PC-9 (cell line): ENCODE measurements at regions not wholly inside any gene's neighbourhood (a gene's known extent, or its start where the extent isn't known, plus 50 kb on each side); places are given as distances from the start of the nearest gene placed in this dataset.

Source experiments
- BruUV-seq: library from RNA; stranded (reverse); fragments of 400-500 nt; replicated peaks from 2 replicates; lab custom pipeline; 2021; lab: Mats Ljungman, UMichigan
- CTCF ChIA-PET: fragments of 300-600 bp; sonication (Branson Sonifier 250); formaldehyde crosslinking; loops from one replicate; lab custom pipeline; 2022; ENCODE audit warnings: antibody characterized with exemption; lab: Charles Lee
- POLR2A ChIA-PET: fragments of 300-600 bp; sonication (Branson Sonifier 250); formaldehyde crosslinking; loops from one replicate; lab custom pipeline; 2022; ENCODE audit warnings: antibody characterized with exemption; ENCODE audit not compliant: unreplicated experiment; lab: Charles Lee
- DNase-seq, 2 experiments: peaks; one replicate each; pipeline versions ENCODE4 v3.0.0 to v3.0.0-alpha.2; 2015 to 2022; ENCODE audit warnings: mixed read lengths in 1 of 2
- H2AFZ ChIP-seq: fragments of 200-600 bp; sonication (generic); 2 replicates; pipeline ENCODE4 v1.8.1; 2017; ENCODE audit warnings: antibody characterized with exemption
- H3F3A ChIP-seq: fragments of 200-600 bp; sonication (generic); 2 replicates; pipeline ENCODE4 v1.8.1; 2017; ENCODE audit warnings: antibody characterized with exemption, mild to moderate bottlenecking, low read depth; ENCODE audit not compliant: insufficient read depth
- H3K27ac ChIP-seq: fragments of 200-600 bp; sonication (generic); 2 replicates; pipeline ENCODE4 v1.6.1; 2016; ENCODE audit warnings: mixed run types
- H3K27me3 ChIP-seq: fragments of 200-600 bp; sonication (generic); 2 replicates; pipeline ENCODE4 v1.6.1; 2016; ENCODE audit warnings: low read depth, mixed run types; ENCODE audit not compliant: insufficient read depth
- H3K36me3 ChIP-seq: fragments of 200-600 bp; sonication (generic); 2 replicates; pipeline ENCODE4 v1.6.1; 2016; ENCODE audit warnings: low read depth, mixed run types
- H3K4me1 ChIP-seq: fragments of 200-600 bp; sonication (generic); replicated peaks from 2 replicates; pipeline ENCODE4 v1.6.1; 2016; ENCODE audit warnings: mixed run types; ENCODE audit not compliant: insufficient read depth
- H3K4me2 ChIP-seq: fragments of 200-600 bp; sonication (generic); 2 replicates; pipeline ENCODE4 v1.6.1; 2017; ENCODE audit warnings: mixed run types
- H3K4me3 ChIP-seq: fragments of 200-600 bp; sonication (generic); 2 replicates; pipeline ENCODE4 v1.6.1; 2016; ENCODE audit warnings: mixed run types
- H3K79me2 ChIP-seq: fragments of 200-600 bp; sonication (generic); 2 replicates; pipeline ENCODE4 v1.6.1; 2017; ENCODE audit warnings: low read depth, mixed run types
- H3K9me2 ChIP-seq: fragments of 200-600 bp; sonication (generic); 2 replicates; pipeline ENCODE4 v1.8.1; 2017; ENCODE audit warnings: mild to moderate bottlenecking; ENCODE audit not compliant: insufficient read depth
- H3K9me3 ChIP-seq: fragments of 200-600 bp; sonication (generic); 2 replicates; pipeline ENCODE4 v1.8.1; 2016; ENCODE audit warnings: low read depth; ENCODE audit not compliant: insufficient read depth
- H4K20me1 ChIP-seq: fragments of 200-600 bp; sonication (generic); 2 replicates; pipeline ENCODE4 v1.8.1; 2017; ENCODE audit not compliant: insufficient read depth
- EZH2 ChIP-seq: fragments of 200-600 bp; sonication (generic); IDR thresholded peaks from 2 replicates; pipeline ENCODE4 v1.8.0; 2017; ENCODE audit warnings: antibody characterized with exemption, low read depth
- intact Hi-C: fragments of 100-400 bp; cut with micrococcal nuclease; formaldehyde crosslinking; loops from one replicate; pipeline ENCODE4 v1.10.0; 2022; ENCODE audit not compliant: unreplicated experiment
- TF ChIP-seq, protein P1 (sequence below): fragments of 200-600 bp; sonication (generic); conservative IDR thresholded peaks from 2 replicates; pipeline ENCODE4 v1.6.1; 2017; ENCODE audit warnings: mixed run types, antibody characterized with exemption, mild to moderate bottlenecking, moderate library complexity

DNA sequence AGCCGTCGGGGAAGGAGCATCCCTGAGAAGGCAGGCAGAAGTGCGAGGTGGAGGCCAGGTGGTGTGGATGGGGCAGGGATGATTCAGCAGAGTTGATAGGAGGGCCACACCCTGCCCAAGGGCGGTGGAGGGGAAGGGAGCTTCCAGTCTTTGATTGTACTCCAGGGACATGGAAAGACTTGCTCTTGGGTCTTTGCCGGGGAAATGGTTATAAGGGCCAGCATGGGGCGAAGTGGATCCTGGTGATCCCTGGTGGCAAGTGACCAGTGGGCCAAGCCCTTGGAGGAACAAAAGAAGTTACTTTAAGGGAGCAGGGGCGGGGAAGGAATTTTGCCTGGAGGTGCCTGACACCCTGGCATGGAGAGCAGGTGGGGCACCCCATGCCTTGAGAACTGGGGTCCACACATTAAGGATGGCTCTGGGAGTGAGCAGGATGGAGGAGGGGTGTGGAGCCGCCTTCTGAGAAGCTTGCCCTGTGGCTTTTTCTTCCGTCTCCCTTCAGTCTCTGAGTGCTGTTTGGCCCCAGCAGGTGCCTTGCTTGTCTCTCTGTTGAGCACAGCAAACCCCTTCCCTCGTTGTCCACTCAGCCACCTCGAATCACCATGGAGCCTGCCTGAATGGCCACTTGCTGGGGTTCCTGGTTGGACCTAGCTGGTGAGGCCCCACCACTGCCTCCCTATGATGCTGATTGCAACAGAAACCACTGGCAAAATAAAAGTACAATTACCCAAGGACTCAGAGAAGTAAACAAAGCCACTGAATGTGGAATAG, 83.9 kb downstream of the RAMP3 start:
- ChIA-PET CTCF (no interaction called here), POLR2A (no interaction called here)

DNA sequence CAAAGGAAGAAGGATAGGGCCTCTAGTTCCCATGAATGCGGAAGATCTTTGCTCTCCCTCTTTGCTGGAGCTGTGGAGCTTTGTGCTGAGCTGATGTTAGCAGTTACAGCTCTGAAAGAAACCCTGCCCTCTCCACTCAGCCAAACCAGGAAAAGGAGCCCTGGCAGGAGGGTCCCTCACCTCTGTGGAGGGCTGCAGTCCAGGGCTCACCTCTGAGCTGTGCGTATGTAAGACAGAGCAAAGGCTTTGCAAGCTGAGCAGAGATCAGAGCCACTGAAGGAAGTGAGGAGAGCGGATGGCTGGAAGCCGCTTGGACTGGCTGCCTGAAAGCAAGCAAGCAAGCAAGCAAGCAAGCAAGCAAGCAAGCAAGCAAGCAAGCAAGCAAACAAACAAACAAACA, 84.7 kb downstream of the RAMP3 start:
- Histone ChIP-seq H3K4me3 (no peak overlapping the region), H3K9me3 (no peaks in the 10 kb centered on the region), H3K79me2 (no peaks in the 10 kb centered on the region), H2AFZ (no peak overlapping the region), H3K4me1 (no peaks in the 10 kb centered on the region), H4K20me1 (no peaks in the 10 kb centered on the region), H3K36me3 (no peaks in the 10 kb centered on the region), H3K4me2 (no peak overlapping the region), H3K9me2 (no peaks in the 10 kb centered on the region), H3F3A (no peaks in the 10 kb centered on the region), H3K27me3 (peaks cover 97% of the 10 kb centered on the region), H3K27ac (no peak overlapping the region)
- ChIA-PET POLR2A (no interaction called here), CTCF (no interaction called here)
- BruUV-seq, result no TSS peak
- intact Hi-C loops, result no loop called here
- TF ChIP-seq, protein P1, sequence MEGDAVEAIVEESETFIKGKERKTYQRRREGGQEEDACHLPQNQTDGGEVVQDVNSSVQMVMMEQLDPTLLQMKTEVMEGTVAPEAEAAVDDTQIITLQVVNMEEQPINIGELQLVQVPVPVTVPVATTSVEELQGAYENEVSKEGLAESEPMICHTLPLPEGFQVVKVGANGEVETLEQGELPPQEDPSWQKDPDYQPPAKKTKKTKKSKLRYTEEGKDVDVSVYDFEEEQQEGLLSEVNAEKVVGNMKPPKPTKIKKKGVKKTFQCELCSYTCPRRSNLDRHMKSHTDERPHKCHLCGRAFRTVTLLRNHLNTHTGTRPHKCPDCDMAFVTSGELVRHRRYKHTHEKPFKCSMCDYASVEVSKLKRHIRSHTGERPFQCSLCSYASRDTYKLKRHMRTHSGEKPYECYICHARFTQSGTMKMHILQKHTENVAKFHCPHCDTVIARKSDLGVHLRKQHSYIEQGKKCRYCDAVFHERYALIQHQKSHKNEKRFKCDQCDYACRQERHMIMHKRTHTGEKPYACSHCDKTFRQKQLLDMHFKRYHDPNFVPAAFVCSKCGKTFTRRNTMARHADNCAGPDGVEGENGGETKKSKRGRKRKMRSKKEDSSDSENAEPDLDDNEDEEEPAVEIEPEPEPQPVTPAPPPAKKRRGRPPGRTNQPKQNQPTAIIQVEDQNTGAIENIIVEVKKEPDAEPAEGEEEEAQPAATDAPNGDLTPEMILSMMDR, result no peak
- TF ChIP-seq EZH2, result no peak
- DNase-seq, result peak in 1 of 2 experiments; percentile 25

More for the DNA sequence above, 83.9 kb downstream of the RAMP3 start:
- H3K79me2 ChIP-seq, result no peaks in the 10 kb centered on the region
- H3K36me3 ChIP-seq, result no peaks in the 10 kb centered on the region
- intact Hi-C loops, result no loop called here
- DNase-seq, result peak in 1 of 2 experiments; percentile 28
- BruUV-seq, result no TSS peak
- no peak overlapping the region for H2AFZ ChIP-seq
- no peak overlapping the region for H3K4me2 ChIP-seq
- no peaks in the 10 kb centered on the region for H3K9me3 ChIP-seq
- no peak overlapping the region for H3K4me3 ChIP-seq
- H3K9me2 ChIP-seq, result no peaks in the 10 kb centered on the region
- H3K27me3 ChIP-seq, result peaks cover 94% of the 10 kb centered on the region
- TF ChIP-seq EZH2, result no peak
- TF ChIP-seq, protein P1, result no peak
- H4K20me1 ChIP-seq, result no peaks in the 10 kb centered on the region
- H3F3A ChIP-seq, result no peaks in the 10 kb centered on the region
- H3K27ac ChIP-seq, result no peak overlapping the region
- no peaks in the 10 kb centered on the region for H3K4me1 ChIP-seq

DNA sequence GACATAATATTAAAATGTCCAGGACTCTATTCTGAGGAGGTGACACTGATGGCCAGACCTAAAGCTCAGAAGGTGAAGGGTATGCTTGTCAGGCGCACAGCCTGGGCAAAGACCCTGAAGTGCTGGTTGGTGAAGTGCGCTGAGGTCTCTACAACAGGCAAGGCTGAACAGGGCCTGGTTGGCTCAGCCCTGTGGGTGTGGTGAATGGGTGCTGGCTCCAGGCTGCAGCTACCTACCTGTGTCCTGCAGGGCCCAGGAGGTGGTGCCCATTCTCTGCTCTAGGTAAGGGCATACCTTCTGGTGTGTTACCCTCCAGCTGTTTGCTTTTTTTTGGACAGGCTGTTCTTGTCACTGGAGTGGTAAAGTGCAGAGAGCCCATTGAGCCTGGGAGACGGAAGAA, 85.1 kb downstream of the RAMP3 start:
- Histone ChIP-seq H4K20me1 (no peaks in the 10 kb centered on the region), H3K27me3 (peaks cover 97% of the 10 kb centered on the region), H3K79me2 (no peaks in the 10 kb centered on the region), H2AFZ (no peak overlapping the region), H3K9me2 (no peaks in the 10 kb centered on the region), H3K4me1 (no peaks in the 10 kb centered on the region), H3K36me3 (no peaks in the 10 kb centered on the region), H3K4me3 (no peak overlapping the region), H3K9me3 (no peaks in the 10 kb centered on the region), H3K4me2 (no peak overlapping the region), H3F3A (no peaks in the 10 kb centered on the region), H3K27ac (no peak overlapping the region)
- ChIA-PET CTCF (no interaction called here), POLR2A (no interaction called here)
- no TSS peak for BruUV-seq
- no peak for DNase-seq
- intact Hi-C loops, result no loop called here
- no peak for TF ChIP-seq EZH2
- TF ChIP-seq, protein P1, result no peak
